ENCODE measurements at regions not wholly inside any gene's neighbourhood (a gene's known extent, or its start where the extent isn't known, plus 50 kb on each side); places are given as distances from the start of the nearest gene placed in this dataset.

GRCh38 chr18:70382992-70383717 is 94.3 kb downstream of the SOCS6 start:
- H3K4me3 ChIP-seq (replicated peaks; ENCODE audit: low read depth, low read length): no peak overlapping the region
- no peak for TF ChIP-seq CTCF (IDR thresholded peaks at IDR 0.05; ENCODE audit: insufficient read depth, low read length, poor library complexity, severe bottlenecking)
- H3K36me3 ChIP-seq (ENCODE audit: control insufficient read depth, insufficient read depth, low read length): no peaks in the 10 kb centered on the region
- no peak for DNase-seq (ENCODE audit: extremely low read depth, insufficient read length)
- H3K27me3 ChIP-seq (replicated peaks; ENCODE audit: control insufficient read depth, insufficient read depth, low read length): no peaks in the 10 kb centered on the region

- Histone ChIP-seq H3K4me3 (replicated peaks; ENCODE audit: low read depth, low read length) (no peak overlapping the region), H3K36me3 (ENCODE audit: control insufficient read depth, insufficient read depth, low read length) (no peaks in the 10 kb centered on the region), H3K27me3 (replicated peaks; ENCODE audit: control insufficient read depth, insufficient read depth, low read length) (no peaks in the 10 kb centered on the region)
- DNase-seq (ENCODE audit: extremely low read depth, insufficient read length): no peak
- no peak for TF ChIP-seq CTCF (IDR thresholded peaks at IDR 0.05; ENCODE audit: insufficient read depth, low read length, poor library complexity, severe bottlenecking)
Measured at GRCh38 chr18:70382017-70382416, 93.2 kb downstream of the SOCS6 start.

- Histone ChIP-seq H3K4me3 (replicated peaks; ENCODE audit: low read depth, low read length) (no peak overlapping the region), H3K36me3 (ENCODE audit: control insufficient read depth, insufficient read depth, low read length) (no peaks in the 10 kb centered on the region), H3K27me3 (replicated peaks; ENCODE audit: control insufficient read depth, insufficient read depth, low read length) (no peaks in the 10 kb centered on the region)
- TF ChIP-seq CTCF (IDR thresholded peaks at IDR 0.05; ENCODE audit: insufficient read depth, low read length, poor library complexity, severe bottlenecking): no peak
- no peak for DNase-seq (ENCODE audit: extremely low read depth, insufficient read length)
Measured at GRCh38 chr18:70380915-70381896, 92.4 kb downstream of the SOCS6 start.
